ENCODE measurements at regions not wholly inside any gene's neighbourhood (a gene's known extent, or its start where the extent isn't known, plus 50 kb on each side); places are given as distances from the start of the nearest gene placed in this dataset.

GRCh38 chr17:14505606-14506005 lies 204.7 kb downstream of the HS3ST3B1 start:
- Histone ChIP-seq H3K4me2 (ENCODE audit: low read length) (no peak overlapping the region), H3K36me3 (ENCODE audit: insufficient read depth, low read length) (no peaks in the 10 kb centered on the region), H3K4me1 (ENCODE audit: insufficient read depth, low read length, severe bottlenecking) (no peaks in the 10 kb centered on the region), H4K20me1 (ENCODE audit: insufficient read depth, low read length) (no peaks in the 10 kb centered on the region), H3K27ac (ENCODE audit: low read depth, low read length, poor library complexity, severe bottlenecking) (no peak overlapping the region), H3F3A (ENCODE audit: insufficient read depth, low read length) (no peaks in the 10 kb centered on the region), H3K9me2 (ENCODE audit: low read depth, low read length) (no peaks in the 10 kb centered on the region), H2AFZ (ENCODE audit: low read length) (no peak overlapping the region), H3K27me3 (ENCODE audit: insufficient read depth, low read length) (no peaks in the 10 kb centered on the region), H3K4me3 (ENCODE audit: low read depth, low read length, poor library complexity, severe bottlenecking) (no peak overlapping the region), H3K79me2 (ENCODE audit: insufficient read depth, low read length) (no peaks in the 10 kb centered on the region), H3K9ac (ENCODE audit: low read length) (no peak overlapping the region), H3K9me3 (ENCODE audit: low read length) (no peaks in the 10 kb centered on the region)
- TF ChIP-seq EZH2 (IDR thresholded peaks at IDR 0.05; ENCODE audit: borderline replicate concordance, low read length) (no peak), CTCF (IDR thresholded peaks at IDR 0.05; ENCODE audit: low read length) (no peak)

- Histone ChIP-seq H3K4me2 (ENCODE audit: low read length) (no peak overlapping the region), H3F3A (ENCODE audit: insufficient read depth, low read length) (no peaks in the 10 kb centered on the region), H3K9me2 (ENCODE audit: low read depth, low read length) (no peaks in the 10 kb centered on the region), H3K4me1 (ENCODE audit: insufficient read depth, low read length, severe bottlenecking) (no peaks in the 10 kb centered on the region), H3K36me3 (ENCODE audit: insufficient read depth, low read length) (no peaks in the 10 kb centered on the region), H3K27me3 (ENCODE audit: insufficient read depth, low read length) (no peaks in the 10 kb centered on the region), H4K20me1 (ENCODE audit: insufficient read depth, low read length) (no peaks in the 10 kb centered on the region), H3K79me2 (ENCODE audit: insufficient read depth, low read length) (no peaks in the 10 kb centered on the region), H3K9me3 (ENCODE audit: low read length) (no peaks in the 10 kb centered on the region), H3K27ac (ENCODE audit: low read depth, low read length, poor library complexity, severe bottlenecking) (no peak overlapping the region), H3K9ac (ENCODE audit: low read length) (no peak overlapping the region), H2AFZ (ENCODE audit: low read length) (no peak overlapping the region), H3K4me3 (ENCODE audit: low read depth, low read length, poor library complexity, severe bottlenecking) (no peak overlapping the region)
- TF ChIP-seq CTCF (IDR thresholded peaks at IDR 0.05; ENCODE audit: low read length) = no peak
- no peak for TF ChIP-seq EZH2 (IDR thresholded peaks at IDR 0.05; ENCODE audit: borderline replicate concordance, low read length)
Observed at GRCh38 chr17:14499976-14500375, 199.1 kb downstream of the HS3ST3B1 start.

GRCh38 chr17:14498812-14499211 lies 197.9 kb downstream of the HS3ST3B1 start:
- Histone ChIP-seq H3K4me3 (ENCODE audit: low read depth, low read length, poor library complexity, severe bottlenecking) (no peak overlapping the region), H3F3A (ENCODE audit: insufficient read depth, low read length) (no peaks in the 10 kb centered on the region)

More at GRCh38 chr17:14498812-14499211, 197.9 kb downstream of the HS3ST3B1 start:
- H3K4me1 ChIP-seq (ENCODE audit: insufficient read depth, low read length, severe bottlenecking) = no peaks in the 10 kb centered on the region
- H3K79me2 ChIP-seq (ENCODE audit: insufficient read depth, low read length) = no peaks in the 10 kb centered on the region
- no peaks in the 10 kb centered on the region for H4K20me1 ChIP-seq (ENCODE audit: insufficient read depth, low read length)
- no peaks in the 10 kb centered on the region for H3K9me2 ChIP-seq (ENCODE audit: low read depth, low read length)
- no peak overlapping the region for H3K4me2 ChIP-seq (ENCODE audit: low read length)
- H3K36me3 ChIP-seq (ENCODE audit: insufficient read depth, low read length) = no peaks in the 10 kb centered on the region
- TF ChIP-seq CTCF (IDR thresholded peaks at IDR 0.05; ENCODE audit: low read length) = no peak
- H3K9me3 ChIP-seq (ENCODE audit: low read length) = no peaks in the 10 kb centered on the region
- no peaks in the 10 kb centered on the region for H3K27me3 ChIP-seq (ENCODE audit: insufficient read depth, low read length)
- H3K9ac ChIP-seq (ENCODE audit: low read length) = no peak overlapping the region
- H3K27ac ChIP-seq (ENCODE audit: low read depth, low read length, poor library complexity, severe bottlenecking) = no peak overlapping the region
- H2AFZ ChIP-seq (ENCODE audit: low read length) = no peak overlapping the region
